MM.1S (cell line): ENCODE measurements at regions not wholly inside any gene's neighbourhood (a gene's known extent, or its start where the extent isn't known, plus 50 kb on each side); places are given as distances from the start of the nearest gene placed in this dataset.

Experiments used
- DNase-seq: peaks from one replicate; pipeline ENCODE4 v3.0.0-alpha.2; 2015
- H2AFZ ChIP-seq: fragments of 300-600 bp; sonication (generic); 2 replicates; pipeline ENCODE4 v1.6.0; 2016; ENCODE audit warnings: antibody characterized with exemption, low read length
- H3F3A ChIP-seq: fragments of 300-600 bp; sonication (generic); 2 replicates; pipeline ENCODE4 v1.6.1; 2016; ENCODE audit warnings: mild to moderate bottlenecking, antibody characterized with exemption, low read length, moderate library complexity, mixed read lengths; ENCODE audit not compliant: insufficient read depth
- H3K27ac ChIP-seq: fragments of 300-600 bp; sonication (generic); 2 replicates; pipeline ENCODE4 v1.5.1; 2016; ENCODE audit warnings: mild to moderate bottlenecking, low read length
- H3K27me3 ChIP-seq: fragments of 300-600 bp; sonication (generic); replicated peaks from 2 replicates; pipeline ENCODE4 v1.6.0; 2016; ENCODE audit warnings: low read length; ENCODE audit not compliant: insufficient read depth
- H3K36me3 ChIP-seq: fragments of 300-600 bp; sonication (generic); replicated peaks from 2 replicates; pipeline ENCODE4 v1.6.1; 2016; ENCODE audit warnings: mild to moderate bottlenecking, low read length, mixed read lengths; ENCODE audit not compliant: insufficient read depth
- H3K4me1 ChIP-seq: fragments of 300-600 bp; sonication (generic); 2 replicates; pipeline ENCODE4 v1.6.1; 2016; ENCODE audit warnings: low read length, mixed read lengths
- H3K4me2 ChIP-seq: fragments of 300-600 bp; sonication (generic); 2 replicates; pipeline ENCODE4 v1.6.0; 2016; ENCODE audit warnings: low read depth, low read length
- H3K4me3 ChIP-seq: fragments of 300-600 bp; sonication (generic); 2 replicates; pipeline ENCODE4 v1.5.1; 2016; ENCODE audit warnings: low read length, mixed read lengths
- H3K79me2 ChIP-seq: fragments of 300-600 bp; sonication (generic); 2 replicates; pipeline ENCODE4 v1.6.1; 2016; ENCODE audit warnings: mixed run types, low read length, mixed read lengths
- H3K9ac ChIP-seq: fragments of 300-600 bp; sonication (generic); 2 replicates; pipeline ENCODE4 v1.6.1; 2016; ENCODE audit warnings: low read length, mixed read lengths
- H3K9me2 ChIP-seq: fragments of 300-600 bp; sonication (generic); replicated peaks from 2 replicates; pipeline ENCODE4 v1.6.1; 2016; ENCODE audit warnings: mild to moderate bottlenecking, low read length, mixed read lengths; ENCODE audit not compliant: insufficient read depth
- H3K9me3 ChIP-seq: fragments of 300-600 bp; sonication (generic); replicated peaks from 2 replicates; pipeline ENCODE4 v1.6.1; 2016; ENCODE audit warnings: mild to moderate bottlenecking, low read length, mixed read lengths; ENCODE audit not compliant: insufficient read depth
- H4K20me1 ChIP-seq: fragments of 300-600 bp; sonication (generic); 2 replicates; pipeline ENCODE4 v1.6.1; 2016; ENCODE audit warnings: mild to moderate bottlenecking, low read length, moderate library complexity, mixed read lengths; ENCODE audit not compliant: insufficient read depth
- EZH2 ChIP-seq: fragments of 300-600 bp; sonication (generic); optimal IDR thresholded peaks from 2 replicates; pipeline ENCODE3; 2017; ENCODE audit warnings: low read depth, mild to moderate bottlenecking, antibody characterized with exemption, low read length, mixed read lengths
- EZH2phosphoT487 ChIP-seq: fragments of 300-600 bp; sonication (generic); IDR thresholded peaks from 2 replicates; pipeline ENCODE4 v1.6.1; 2018; ENCODE audit warnings: antibody characterized with exemption, low read length
- TF ChIP-seq, protein P1 (sequence below): fragments of 300-600 bp; sonication (generic); IDR thresholded peaks from 2 replicates; pipeline ENCODE4 v1.5.1; 2016; ENCODE audit warnings: antibody characterized with exemption, low read length, mixed read lengths

GRCh38 chr10:91576096-91576545, 56.8 kb downstream of the PPP1R3C start:
- Histone ChIP-seq H3K79me2 (no peaks in the 10 kb centered on the region), H3K36me3 (no peaks in the 10 kb centered on the region), H3K4me2 (no peak overlapping the region), H3K4me3 (no peak overlapping the region), H3F3A (no peaks in the 10 kb centered on the region), H2AFZ (no peak overlapping the region), H3K27ac (no peak overlapping the region), H3K9me3 (no peaks in the 10 kb centered on the region), H3K9me2 (no peaks in the 10 kb centered on the region), H3K9ac (no peak overlapping the region), H3K4me1 (no peaks in the 10 kb centered on the region), H4K20me1 (no peaks in the 10 kb centered on the region), H3K27me3 (no peaks in the 10 kb centered on the region)
- TF ChIP-seq EZH2phosphoT487 (no peak), EZH2 (no peak)
- TF ChIP-seq, protein P1, sequence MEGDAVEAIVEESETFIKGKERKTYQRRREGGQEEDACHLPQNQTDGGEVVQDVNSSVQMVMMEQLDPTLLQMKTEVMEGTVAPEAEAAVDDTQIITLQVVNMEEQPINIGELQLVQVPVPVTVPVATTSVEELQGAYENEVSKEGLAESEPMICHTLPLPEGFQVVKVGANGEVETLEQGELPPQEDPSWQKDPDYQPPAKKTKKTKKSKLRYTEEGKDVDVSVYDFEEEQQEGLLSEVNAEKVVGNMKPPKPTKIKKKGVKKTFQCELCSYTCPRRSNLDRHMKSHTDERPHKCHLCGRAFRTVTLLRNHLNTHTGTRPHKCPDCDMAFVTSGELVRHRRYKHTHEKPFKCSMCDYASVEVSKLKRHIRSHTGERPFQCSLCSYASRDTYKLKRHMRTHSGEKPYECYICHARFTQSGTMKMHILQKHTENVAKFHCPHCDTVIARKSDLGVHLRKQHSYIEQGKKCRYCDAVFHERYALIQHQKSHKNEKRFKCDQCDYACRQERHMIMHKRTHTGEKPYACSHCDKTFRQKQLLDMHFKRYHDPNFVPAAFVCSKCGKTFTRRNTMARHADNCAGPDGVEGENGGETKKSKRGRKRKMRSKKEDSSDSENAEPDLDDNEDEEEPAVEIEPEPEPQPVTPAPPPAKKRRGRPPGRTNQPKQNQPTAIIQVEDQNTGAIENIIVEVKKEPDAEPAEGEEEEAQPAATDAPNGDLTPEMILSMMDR: no peak
- DNase-seq: no peak

- Histone ChIP-seq H3K27ac (no peak overlapping the region), H2AFZ (no peak overlapping the region), H4K20me1 (no peaks in the 10 kb centered on the region), H3K9me3 (no peaks in the 10 kb centered on the region), H3K4me2 (no peak overlapping the region), H3F3A (no peaks in the 10 kb centered on the region), H3K4me1 (no peaks in the 10 kb centered on the region), H3K27me3 (no peaks in the 10 kb centered on the region), H3K79me2 (no peaks in the 10 kb centered on the region), H3K36me3 (no peaks in the 10 kb centered on the region), H3K9me2 (no peaks in the 10 kb centered on the region), H3K4me3 (no peak overlapping the region), H3K9ac (no peak overlapping the region)
- DNase-seq: no peak
- TF ChIP-seq EZH2: no peak
- TF ChIP-seq EZH2phosphoT487: no peak
- TF ChIP-seq, protein P1: no peak
Measured at GRCh38 chr10:91575044-91575610, 57.7 kb downstream of the PPP1R3C start.

GRCh38 chr10:91574236-91574635, 58.6 kb downstream of the PPP1R3C start:
- Histone ChIP-seq H3K27ac (no peak overlapping the region), H3F3A (no peaks in the 10 kb centered on the region), H3K4me2 (no peak overlapping the region), H2AFZ (no peak overlapping the region), H3K4me3 (no peak overlapping the region), H3K27me3 (no peaks in the 10 kb centered on the region), H4K20me1 (no peaks in the 10 kb centered on the region), H3K79me2 (no peaks in the 10 kb centered on the region), H3K9me3 (no peaks in the 10 kb centered on the region), H3K9me2 (no peaks in the 10 kb centered on the region), H3K36me3 (no peaks in the 10 kb centered on the region), H3K9ac (no peak overlapping the region), H3K4me1 (no peaks in the 10 kb centered on the region)
- DNase-seq: no peak
- TF ChIP-seq, protein P1: no peak
- TF ChIP-seq EZH2 (no peak), EZH2phosphoT487 (no peak)
